ENCODE measurements at regions not wholly inside any gene's neighbourhood (a gene's known extent, or its start where the extent isn't known, plus 50 kb on each side); places are given as distances from the start of the nearest gene placed in this dataset.
A peak's percentile ranks its signal among the peaks of the same experiment; 100 is the strongest.

DNA sequence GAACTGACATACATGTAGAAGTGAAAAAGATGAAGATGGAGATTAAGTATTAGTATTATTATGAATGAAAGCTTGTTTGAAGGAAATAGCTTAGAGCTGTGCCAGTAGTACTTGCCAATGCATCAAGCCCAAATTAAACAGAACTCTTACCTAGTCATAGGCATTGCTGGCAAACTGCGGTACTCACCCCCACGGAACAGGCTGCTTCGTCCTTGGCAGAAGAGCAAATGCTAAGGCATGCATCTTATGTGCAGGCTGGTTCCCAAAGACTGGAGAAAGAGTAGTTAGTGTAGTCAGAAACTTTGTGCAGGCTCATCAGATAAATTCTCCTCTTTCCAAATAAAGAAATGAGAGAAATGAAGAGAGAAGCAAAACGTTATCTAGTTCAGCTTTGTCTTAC is 134.8 kb downstream of the CCDC59 start:
- H3K27me3 ChIP-seq (ENCODE audit: insufficient read depth, low read length) = no peaks in the 10 kb centered on the region
- no peak for DNase-seq (ENCODE audit: insufficient read length, low spot score, missing footprints)
- TF ChIP-seq, protein P1, sequence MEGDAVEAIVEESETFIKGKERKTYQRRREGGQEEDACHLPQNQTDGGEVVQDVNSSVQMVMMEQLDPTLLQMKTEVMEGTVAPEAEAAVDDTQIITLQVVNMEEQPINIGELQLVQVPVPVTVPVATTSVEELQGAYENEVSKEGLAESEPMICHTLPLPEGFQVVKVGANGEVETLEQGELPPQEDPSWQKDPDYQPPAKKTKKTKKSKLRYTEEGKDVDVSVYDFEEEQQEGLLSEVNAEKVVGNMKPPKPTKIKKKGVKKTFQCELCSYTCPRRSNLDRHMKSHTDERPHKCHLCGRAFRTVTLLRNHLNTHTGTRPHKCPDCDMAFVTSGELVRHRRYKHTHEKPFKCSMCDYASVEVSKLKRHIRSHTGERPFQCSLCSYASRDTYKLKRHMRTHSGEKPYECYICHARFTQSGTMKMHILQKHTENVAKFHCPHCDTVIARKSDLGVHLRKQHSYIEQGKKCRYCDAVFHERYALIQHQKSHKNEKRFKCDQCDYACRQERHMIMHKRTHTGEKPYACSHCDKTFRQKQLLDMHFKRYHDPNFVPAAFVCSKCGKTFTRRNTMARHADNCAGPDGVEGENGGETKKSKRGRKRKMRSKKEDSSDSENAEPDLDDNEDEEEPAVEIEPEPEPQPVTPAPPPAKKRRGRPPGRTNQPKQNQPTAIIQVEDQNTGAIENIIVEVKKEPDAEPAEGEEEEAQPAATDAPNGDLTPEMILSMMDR (IDR thresholded peaks at IDR 0.05; ENCODE audit: extremely low read depth, low read depth, low read length) = no peak
- H3K9me3 ChIP-seq (ENCODE audit: low read depth, low read length) = no peaks in the 10 kb centered on the region
- H3K36me3 ChIP-seq (ENCODE audit: insufficient read depth, low read length) = no peaks in the 10 kb centered on the region
- H2AFZ ChIP-seq (ENCODE audit: low read length) = no peak overlapping the region
- H3K79me2 ChIP-seq (ENCODE audit: insufficient read depth, low read length) = no peaks in the 10 kb centered on the region
- H3K4me1 ChIP-seq (ENCODE audit: insufficient read depth, low read length) = no peaks in the 10 kb centered on the region
- H3K4me2 ChIP-seq (ENCODE audit: insufficient read depth, low read length) = no peak overlapping the region
- no peak overlapping the region for H3K4me3 ChIP-seq (ENCODE audit: insufficient read depth, low read length)
- H4K20me1 ChIP-seq (ENCODE audit: insufficient read depth, low read length) = no peaks in the 10 kb centered on the region
- no peak overlapping the region for H3K27ac ChIP-seq (ENCODE audit: low read depth, low read length)

DNA sequence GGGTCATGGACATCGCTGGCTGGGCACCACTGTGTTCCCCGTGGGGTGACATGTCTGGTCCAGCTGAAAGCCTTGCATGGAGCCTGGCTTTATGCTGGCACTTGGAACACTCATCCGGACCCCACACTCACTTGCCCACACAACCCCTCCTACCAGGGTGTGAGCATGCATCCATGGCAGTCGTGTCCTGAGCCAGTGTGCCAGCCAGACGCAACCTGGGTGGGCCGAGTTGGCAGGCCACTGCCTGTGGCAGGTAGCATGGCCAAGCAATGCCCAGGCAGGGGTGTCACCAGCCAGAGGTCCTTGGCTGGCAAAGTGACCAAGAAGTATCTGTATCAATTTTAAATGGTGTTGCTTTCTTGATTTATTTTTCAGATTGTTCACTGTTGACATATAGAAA is 141.7 kb downstream of the CCDC59 start:
- no peak overlapping the region for H3K4me2 ChIP-seq (ENCODE audit: insufficient read depth, low read length)
- H2AFZ ChIP-seq (ENCODE audit: low read length) = no peak overlapping the region
- no peaks in the 10 kb centered on the region for H3K4me1 ChIP-seq (ENCODE audit: insufficient read depth, low read length)
- no peaks in the 10 kb centered on the region for H3K9me3 ChIP-seq (ENCODE audit: low read depth, low read length)
- H3K4me3 ChIP-seq (ENCODE audit: insufficient read depth, low read length) = no peak overlapping the region
- H3K79me2 ChIP-seq (ENCODE audit: insufficient read depth, low read length) = no peaks in the 10 kb centered on the region
- no peaks in the 10 kb centered on the region for H3K27me3 ChIP-seq (ENCODE audit: insufficient read depth, low read length)
- H3K36me3 ChIP-seq (ENCODE audit: insufficient read depth, low read length) = no peaks in the 10 kb centered on the region
- TF ChIP-seq, protein P1 (IDR thresholded peaks at IDR 0.05; ENCODE audit: extremely low read depth, low read depth, low read length) = no peak
- DNase-seq (ENCODE audit: insufficient read length, low spot score, missing footprints) = peak; percentile 13
- H3K27ac ChIP-seq (ENCODE audit: low read depth, low read length) = no peak overlapping the region
- H4K20me1 ChIP-seq (ENCODE audit: insufficient read depth, low read length) = no peaks in the 10 kb centered on the region

DNA sequence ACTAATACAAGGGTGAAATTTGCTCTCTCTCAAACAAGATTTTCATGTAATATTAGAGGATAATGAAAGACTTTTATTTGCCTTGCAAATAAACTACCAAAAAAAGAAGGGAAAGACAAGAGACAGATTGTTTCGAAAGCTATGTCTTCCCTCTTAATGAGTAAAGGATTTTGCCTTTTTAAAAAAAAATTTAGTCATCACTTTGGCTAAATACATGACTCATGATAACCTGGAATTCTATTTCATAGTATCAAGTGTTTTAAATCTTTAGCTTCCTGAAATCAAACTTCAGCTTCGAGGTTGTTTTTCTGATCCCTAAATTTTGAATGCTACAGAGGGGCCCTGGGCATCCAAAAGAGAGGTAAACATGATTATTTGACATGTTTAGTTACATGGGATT is 144.4 kb downstream of the CCDC59 start:
- no peaks in the 10 kb centered on the region for H3K27me3 ChIP-seq (ENCODE audit: insufficient read depth, low read length)
- H3K36me3 ChIP-seq (ENCODE audit: insufficient read depth, low read length) = no peaks in the 10 kb centered on the region
- H3K9me3 ChIP-seq (ENCODE audit: low read depth, low read length) = no peaks in the 10 kb centered on the region
- H3K4me2 ChIP-seq (ENCODE audit: insufficient read depth, low read length) = no peak overlapping the region
- H4K20me1 ChIP-seq (ENCODE audit: insufficient read depth, low read length) = no peaks in the 10 kb centered on the region
- TF ChIP-seq, protein P1 (IDR thresholded peaks at IDR 0.05; ENCODE audit: extremely low read depth, low read depth, low read length) = no peak
- H3K4me3 ChIP-seq (ENCODE audit: insufficient read depth, low read length) = no peak overlapping the region
- H3K4me1 ChIP-seq (ENCODE audit: insufficient read depth, low read length) = no peaks in the 10 kb centered on the region
- no peak overlapping the region for H2AFZ ChIP-seq (ENCODE audit: low read length)
- DNase-seq (ENCODE audit: insufficient read length, low spot score, missing footprints) = no peak
- H3K79me2 ChIP-seq (ENCODE audit: insufficient read depth, low read length) = no peaks in the 10 kb centered on the region
- no peak overlapping the region for H3K27ac ChIP-seq (ENCODE audit: low read depth, low read length)

DNA sequence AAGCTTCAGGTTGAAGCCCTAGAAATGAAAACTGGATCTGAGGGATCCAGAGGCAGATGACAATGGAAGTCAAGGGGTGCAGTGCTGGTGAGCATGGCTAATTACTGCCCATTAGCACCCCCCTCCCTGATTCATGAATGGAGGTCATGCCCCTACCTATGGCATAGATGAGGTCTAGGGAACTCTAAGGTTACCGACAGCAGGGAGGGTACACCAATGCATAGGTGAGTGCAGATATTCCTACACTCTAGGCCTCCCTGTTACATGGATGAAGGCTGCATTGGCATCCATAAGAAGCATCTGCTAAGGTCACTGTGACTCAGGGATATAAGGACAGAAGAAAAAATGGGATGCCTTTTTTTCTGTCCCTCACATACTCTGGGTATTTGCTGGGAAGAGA is 147.3 kb downstream of the CCDC59 start:
- Histone ChIP-seq H2AFZ (ENCODE audit: low read length) (no peak overlapping the region), H3K36me3 (ENCODE audit: insufficient read depth, low read length) (no peaks in the 10 kb centered on the region), H3K4me1 (ENCODE audit: insufficient read depth, low read length) (no peaks in the 10 kb centered on the region), H3K4me2 (ENCODE audit: insufficient read depth, low read length) (no peak overlapping the region), H3K4me3 (ENCODE audit: insufficient read depth, low read length) (no peak overlapping the region), H3K27ac (ENCODE audit: low read depth, low read length) (no peak overlapping the region), H3K9me3 (ENCODE audit: low read depth, low read length) (no peaks in the 10 kb centered on the region), H3K27me3 (ENCODE audit: insufficient read depth, low read length) (no peaks in the 10 kb centered on the region), H4K20me1 (ENCODE audit: insufficient read depth, low read length) (no peaks in the 10 kb centered on the region), H3K79me2 (ENCODE audit: insufficient read depth, low read length) (no peaks in the 10 kb centered on the region)
- no peak for DNase-seq (ENCODE audit: insufficient read length, low spot score, missing footprints)
- TF ChIP-seq, protein P1 (IDR thresholded peaks at IDR 0.05; ENCODE audit: extremely low read depth, low read depth, low read length) = no peak

Data from osteoblast (primary cell).